HG02981 (cell line): ENCODE measurements at regions not wholly inside any gene's neighbourhood (a gene's known extent, or its start where the extent isn't known, plus 50 kb on each side); places are given as distances from the start of the nearest gene placed in this dataset.

Source experiments
- ATAC-seq: cut with Tn5 transposase; IDR thresholded peaks from one replicate; pipeline ENCODE4 v1.9.1; 2021; ENCODE audit warnings: mild to moderate bottlenecking, moderate library complexity; ENCODE audit not compliant: unreplicated experiment

- no peak for ATAC-seq
These were observed 241.9 kb upstream of the SLC14A2 start for GRCh38 chr18:45373286-45373880.

- ATAC-seq: no peak
These were observed 241.0 kb upstream of the SLC14A2 start for GRCh38 chr18:45374236-45374635.

DNA sequence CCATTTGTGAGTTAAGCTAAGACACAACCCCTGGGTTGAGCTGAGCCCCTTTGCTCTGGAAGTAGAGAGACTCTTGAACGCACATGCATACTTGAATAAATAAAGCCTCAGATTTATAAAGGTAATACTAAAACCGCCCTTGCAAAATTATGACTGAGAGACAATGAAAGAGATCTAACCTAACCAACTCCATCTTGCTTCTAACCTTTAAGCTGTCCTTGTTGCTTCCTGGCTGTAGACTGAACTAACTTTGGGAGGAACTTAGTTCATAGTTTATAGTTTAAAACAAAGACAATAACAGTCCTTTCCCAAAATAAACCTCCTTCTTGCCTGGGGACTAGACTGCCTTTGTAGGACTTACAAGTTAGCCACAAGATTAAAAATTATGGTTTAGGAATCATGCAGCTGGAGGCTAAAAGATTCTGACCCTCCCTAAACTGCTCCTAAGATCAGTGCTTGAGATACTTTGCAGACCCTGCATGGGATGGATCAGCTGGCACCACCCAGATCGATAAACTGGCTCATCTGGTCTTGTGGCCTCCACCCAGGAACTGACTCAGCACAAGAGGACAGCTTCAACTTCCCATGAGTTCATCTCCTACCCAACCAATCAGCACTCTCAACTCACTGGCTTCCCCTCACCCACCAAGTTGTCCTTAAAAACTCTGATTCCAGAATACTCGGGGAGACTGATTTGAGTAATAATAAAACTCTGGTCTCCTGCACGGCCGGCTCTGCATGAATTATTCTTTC lies 240.2 kb upstream of the SLC14A2 start:
- no peak for ATAC-seq

- no peak for ATAC-seq
These were observed 239.1 kb upstream of the SLC14A2 start for GRCh38 chr18:45376193-45376592.

DNA sequence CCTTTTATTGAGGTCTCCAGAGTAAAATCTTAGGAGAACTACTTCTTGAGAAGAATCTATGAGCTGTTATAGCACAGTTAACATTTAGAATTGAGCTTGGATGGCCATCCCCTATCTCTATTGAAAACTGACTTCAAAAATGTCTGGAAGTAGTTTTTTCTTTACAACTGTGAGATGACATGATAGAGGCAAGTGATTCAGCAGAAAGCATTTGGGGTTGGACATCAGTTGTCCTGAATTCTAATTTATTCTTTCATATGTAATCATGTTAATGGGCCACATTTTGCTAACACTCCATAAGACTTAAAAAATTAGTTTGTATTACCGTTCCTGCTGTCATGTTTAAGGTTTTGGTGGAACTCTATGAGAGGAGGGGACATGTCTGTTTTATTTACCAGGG lies 237.0 kb upstream of the SLC14A2 start:
- no peak for ATAC-seq

DNA sequence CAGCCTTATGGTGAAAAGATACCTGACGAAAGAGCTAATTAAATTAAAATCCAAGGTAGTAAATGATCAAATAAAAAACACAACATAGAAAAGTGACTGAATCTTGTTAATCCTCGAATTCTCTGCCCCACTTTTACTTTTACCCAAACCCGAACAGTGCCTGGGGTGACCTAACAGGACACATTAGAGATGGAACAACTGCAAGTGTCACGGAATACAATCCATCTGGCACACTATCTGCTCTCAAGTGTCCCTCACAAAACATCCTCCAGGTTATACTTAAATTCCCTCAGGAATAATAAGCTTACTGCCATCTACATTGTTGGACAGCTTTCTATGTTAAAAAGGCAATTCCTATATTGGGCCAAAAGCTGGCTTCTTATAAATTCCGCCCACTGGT lies 236.3 kb upstream of the SLC14A2 start:
- no peak for ATAC-seq

DNA sequence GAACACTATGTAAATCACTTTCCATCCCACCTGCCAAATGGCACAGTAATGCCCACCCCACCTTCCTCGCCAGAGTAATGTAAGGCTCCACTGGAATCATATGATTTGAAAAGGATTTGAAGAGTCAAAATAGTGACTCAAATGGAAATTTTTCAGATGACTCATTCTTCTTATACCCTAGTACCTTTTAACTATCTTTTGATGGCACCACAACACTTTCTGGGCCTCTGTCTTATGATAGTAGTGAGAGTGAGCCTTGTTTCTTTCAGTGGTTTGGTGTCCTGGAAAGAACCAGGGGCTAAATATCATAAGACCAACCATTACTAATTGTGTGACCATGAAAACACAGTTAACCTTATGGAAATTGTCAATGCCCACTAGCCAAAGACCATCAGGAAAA lies 235.4 kb upstream of the SLC14A2 start:
- ATAC-seq: peak; percentile 69

DNA sequence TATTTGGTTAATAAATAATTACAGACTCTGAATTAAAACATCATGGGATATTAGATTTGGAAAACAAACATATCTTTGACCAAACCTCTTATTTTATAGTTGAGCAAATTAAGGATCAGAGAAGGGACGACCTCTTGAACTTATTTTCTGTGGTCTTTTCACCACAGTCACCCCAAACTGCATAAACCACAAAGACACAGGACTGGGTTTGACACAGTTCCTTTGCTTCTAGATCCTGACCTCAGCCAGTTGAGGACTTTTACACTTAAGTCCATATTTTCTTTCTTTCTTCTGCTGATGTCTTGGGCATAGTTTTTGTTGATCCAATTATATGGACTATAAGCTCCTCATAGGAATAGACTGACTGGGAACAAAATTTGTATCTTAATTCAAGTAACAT lies 234.0 kb upstream of the SLC14A2 start:
- ATAC-seq: no peak

GRCh38 chr18:45383228-45383627 lies 232.0 kb upstream of the SLC14A2 start:
- no peak for ATAC-seq

DNA sequence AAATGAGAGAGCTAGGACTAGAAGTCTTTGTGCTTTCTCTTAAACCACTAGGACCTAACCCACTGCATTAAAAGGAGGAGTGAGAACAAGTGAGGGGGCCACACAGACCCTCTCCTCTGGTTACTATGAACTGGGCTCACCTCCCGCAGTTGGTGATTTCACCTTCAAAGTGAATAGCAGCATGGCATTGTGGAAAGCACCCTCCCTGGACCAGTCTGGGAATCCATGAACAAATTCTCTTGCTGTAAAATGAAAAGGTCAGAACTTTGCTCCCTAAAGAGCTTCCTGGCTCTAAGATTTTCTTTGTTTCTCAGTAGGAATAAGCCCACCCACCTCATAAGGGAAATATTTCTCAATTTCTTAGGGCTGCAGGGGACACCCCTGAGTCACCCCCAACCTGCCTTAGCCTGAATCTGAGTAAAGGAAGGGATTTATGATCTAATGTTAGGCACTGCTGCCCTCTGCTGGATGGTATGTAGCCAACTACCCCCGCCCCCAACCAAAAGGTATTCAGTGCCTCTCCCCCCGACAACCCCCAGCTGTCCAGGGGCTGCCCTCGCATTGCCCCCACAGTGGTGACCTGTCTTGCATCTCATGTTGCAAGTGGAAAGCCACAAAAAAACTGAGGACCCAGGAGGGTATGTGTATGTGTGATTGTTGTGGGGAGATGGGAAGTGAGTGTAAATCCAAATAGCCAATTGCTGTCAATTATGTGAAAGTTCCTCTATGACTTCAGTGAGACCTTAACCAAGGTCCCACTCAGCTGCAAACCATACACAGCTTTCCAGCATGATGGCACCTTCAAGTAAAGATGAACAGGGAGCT lies 230.9 kb upstream of the SLC14A2 start:
- no peak for ATAC-seq

GRCh38 chr18:45384962-45385315 lies 230.3 kb upstream of the SLC14A2 start:
- ATAC-seq: no peak

DNA sequence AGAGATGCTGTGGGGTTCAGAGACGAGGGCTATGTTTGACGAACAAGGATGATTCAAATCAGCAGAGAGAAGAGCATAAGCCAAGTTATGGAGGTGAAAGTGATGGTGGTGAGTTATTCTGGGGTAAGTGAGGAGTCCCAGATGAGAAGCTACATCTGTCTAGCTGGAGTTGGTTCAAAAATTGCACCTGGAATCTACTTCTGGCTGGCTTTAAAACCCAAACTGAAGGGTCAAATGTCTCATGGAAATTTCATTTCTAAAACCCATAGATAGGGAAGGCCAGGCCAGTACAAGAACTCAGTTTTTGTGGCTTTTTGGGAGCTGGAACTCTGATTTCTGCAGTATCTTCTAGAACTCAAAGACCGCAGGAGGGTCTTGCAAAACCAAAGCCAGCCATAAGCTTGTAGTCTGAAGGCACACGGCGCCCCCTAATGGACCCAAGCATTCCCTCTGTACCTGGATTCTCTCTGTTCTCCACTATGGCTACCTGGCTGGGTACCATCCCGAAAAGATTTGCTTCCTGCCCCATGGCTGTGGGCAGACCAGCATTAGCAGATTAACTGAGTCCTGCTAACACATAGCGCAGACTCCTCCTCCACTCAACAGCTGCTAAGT lies 229.1 kb upstream of the SLC14A2 start:
- ATAC-seq: no peak

GRCh38 chr18:45387229-45387628 lies 228.0 kb upstream of the SLC14A2 start:
- no peak for ATAC-seq

DNA sequence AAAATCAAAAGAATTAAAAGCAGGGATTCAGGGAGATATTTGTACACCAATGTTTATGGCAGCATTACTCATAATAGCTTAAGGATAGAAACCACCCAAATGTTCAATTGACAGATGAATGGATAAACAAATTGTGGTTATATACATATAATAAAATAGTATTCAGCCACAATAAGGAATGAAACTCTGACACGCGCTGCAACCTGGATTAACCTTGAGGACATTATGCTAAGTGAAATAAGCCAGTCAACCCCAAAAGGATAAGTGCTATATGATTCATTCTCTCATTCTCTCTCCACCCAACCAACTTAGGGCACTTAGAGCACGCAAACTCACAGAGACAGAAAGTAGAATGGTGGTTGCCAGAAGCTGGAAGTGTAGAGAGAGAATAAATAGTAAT lies 216.8 kb upstream of the SLC14A2 start:
- ATAC-seq: no peak

- no peak for ATAC-seq
These were observed 216.1 kb upstream of the SLC14A2 start for GRCh38 chr18:45399146-45399545.

DNA sequence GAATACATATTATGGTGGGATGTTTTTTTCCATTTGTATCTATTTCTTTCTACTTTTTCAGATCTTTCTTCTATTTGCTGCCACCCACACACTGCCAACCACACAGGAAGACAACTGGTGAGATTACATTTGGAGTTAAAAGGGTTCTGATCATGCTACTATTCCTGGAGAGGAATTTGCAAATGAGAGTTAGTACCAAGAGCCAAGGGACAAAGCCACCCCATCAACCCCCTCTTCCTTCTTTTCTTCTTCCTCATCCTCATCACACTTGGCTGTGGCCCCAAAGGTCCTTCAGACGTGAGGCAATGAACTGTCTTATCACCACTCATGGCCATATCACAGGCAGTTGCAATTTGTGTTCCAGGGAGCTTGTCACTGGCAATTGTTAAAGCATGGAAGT lies 215.6 kb upstream of the SLC14A2 start:
- no peak for ATAC-seq

DNA sequence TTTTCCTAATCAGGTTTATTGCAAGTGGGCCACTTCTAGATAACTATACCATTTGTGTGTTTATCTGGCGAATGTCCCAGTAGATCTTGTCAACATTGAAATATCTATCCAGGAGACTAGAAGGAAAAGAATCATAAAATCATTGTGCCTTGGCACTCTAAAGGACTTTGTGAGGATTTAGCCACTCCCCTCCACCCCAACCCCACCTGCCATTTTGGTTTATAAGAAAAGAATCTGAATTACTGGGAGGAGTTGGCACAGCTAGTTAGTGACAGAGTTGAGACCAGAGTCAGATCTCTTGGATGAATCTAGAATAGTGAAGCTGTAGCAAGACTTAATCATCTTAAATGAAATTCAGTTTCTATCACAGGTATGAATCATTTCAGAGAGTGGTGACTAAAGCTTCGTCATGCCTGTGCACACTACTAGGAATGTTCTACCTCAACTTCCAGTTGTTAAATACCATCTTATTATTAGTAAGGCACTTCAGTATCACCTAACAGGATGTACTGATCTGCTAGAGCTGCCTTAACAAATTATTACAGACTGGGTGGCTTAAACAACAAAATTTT lies 212.7 kb upstream of the SLC14A2 start:
- no peak for ATAC-seq

GRCh38 chr18:45403341-45404049 lies 211.8 kb upstream of the SLC14A2 start:
- ATAC-seq: no peak

DNA sequence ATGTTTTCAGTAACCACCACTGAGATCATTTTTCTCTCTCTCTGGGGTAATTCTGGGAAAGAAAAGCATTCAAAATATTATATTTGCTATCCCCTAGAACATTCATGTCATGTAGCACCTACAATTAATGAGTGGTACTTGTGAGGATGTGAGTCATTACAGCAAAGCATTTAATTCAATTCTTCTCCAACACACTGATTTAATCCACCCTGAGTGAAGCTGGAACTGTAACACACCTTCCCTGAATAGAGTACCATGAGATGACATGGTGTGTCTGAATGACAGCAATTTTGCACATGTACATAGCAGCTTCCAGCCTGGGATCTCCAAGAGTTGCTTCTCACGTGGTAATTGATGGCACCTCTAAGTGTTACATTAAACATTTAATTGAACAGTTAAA lies 207.1 kb upstream of the SLC14A2 start:
- no peak for ATAC-seq

DNA sequence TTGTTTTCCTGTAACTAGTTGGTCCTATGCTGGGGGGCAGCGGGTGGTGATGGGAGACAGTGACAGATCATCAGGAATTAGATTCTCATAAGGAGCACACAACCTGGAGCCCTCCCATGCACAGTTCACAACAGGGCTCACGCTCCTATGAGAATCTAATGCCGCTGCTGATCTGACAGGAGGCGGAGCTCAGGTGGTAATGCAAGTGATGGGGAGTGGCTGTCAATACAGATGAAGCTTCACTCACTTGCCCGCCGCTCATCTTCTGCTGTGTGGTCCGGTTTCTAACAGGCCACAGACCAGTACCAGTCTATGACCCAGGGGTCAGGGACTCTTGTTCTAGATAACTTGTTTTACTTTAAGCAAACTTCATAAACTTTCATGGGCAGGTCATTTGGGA lies 205.3 kb upstream of the SLC14A2 start:
- ATAC-seq: no peak

DNA sequence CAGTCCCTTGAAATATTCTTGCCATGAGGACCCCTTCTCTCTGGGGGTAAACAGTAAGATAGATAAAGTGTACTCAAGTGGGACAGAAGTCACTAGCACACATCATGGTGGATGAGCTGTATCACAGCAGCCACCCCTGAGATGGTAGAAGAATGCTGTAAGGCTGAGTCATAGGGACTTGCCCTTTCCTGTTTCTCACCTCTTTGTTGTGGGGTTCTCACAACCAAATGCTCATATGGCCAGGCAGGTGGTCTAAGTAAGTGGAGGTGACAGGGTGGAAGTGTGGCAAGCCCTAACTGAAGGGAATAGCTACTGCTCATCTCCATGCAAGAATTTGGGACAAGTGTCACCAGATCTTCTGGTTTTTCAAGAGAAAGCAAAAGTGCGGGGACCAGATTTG lies 202.7 kb upstream of the SLC14A2 start:
- ATAC-seq: no peak
